OCI-LY7 (cell line): ENCODE measurements at regions not wholly inside any gene's neighbourhood (a gene's known extent, or its start where the extent isn't known, plus 50 kb on each side); places are given as distances from the start of the nearest gene placed in this dataset.

Experiments
- EZH2phosphoT487 ChIP-seq: fragments of 200-600 bp; sonication (generic); IDR thresholded peaks from 2 replicates; pipeline ENCODE4 v1.6.1; 2018; ENCODE audit warnings: low read depth, borderline replicate concordance, mild to moderate bottlenecking, mixed run types, antibody characterized with exemption, low read length, moderate library complexity, mixed read lengths
- TF ChIP-seq, protein P1 (sequence below): fragments of 200-600 bp; sonication (generic); conservative IDR thresholded peaks from 2 replicates; pipeline ENCODE4 v1.5.1; 2014; ENCODE audit warnings: mild to moderate bottlenecking, antibody characterized with exemption, low read length, moderate library complexity, mixed read lengths

DNA sequence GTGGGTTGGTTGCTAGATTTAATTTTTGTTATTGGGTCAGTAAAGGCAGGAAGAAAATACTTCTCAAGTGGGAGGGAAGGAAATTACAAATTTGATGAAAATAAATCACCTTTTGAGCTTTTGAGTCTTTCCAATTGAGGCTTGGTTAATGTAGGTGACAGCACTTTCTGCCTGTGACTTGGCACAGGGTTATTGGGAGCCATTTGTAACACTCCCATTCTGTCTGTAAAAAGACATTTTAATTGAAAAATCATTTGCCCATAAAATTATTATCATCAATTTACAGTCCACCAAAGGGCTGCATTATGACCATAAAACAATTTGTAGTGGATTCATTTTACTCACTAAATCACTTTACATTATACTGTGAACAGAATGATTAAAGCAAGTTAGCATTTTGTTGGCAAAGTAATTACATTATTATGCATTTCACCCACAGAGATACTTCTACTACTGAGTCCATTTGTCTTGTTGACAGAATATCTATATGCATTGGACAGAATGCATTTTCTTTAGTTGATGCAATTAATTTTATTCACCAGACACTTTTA is 974.6 kb downstream of the UQCRFS1 start:
- TF ChIP-seq, protein P1, sequence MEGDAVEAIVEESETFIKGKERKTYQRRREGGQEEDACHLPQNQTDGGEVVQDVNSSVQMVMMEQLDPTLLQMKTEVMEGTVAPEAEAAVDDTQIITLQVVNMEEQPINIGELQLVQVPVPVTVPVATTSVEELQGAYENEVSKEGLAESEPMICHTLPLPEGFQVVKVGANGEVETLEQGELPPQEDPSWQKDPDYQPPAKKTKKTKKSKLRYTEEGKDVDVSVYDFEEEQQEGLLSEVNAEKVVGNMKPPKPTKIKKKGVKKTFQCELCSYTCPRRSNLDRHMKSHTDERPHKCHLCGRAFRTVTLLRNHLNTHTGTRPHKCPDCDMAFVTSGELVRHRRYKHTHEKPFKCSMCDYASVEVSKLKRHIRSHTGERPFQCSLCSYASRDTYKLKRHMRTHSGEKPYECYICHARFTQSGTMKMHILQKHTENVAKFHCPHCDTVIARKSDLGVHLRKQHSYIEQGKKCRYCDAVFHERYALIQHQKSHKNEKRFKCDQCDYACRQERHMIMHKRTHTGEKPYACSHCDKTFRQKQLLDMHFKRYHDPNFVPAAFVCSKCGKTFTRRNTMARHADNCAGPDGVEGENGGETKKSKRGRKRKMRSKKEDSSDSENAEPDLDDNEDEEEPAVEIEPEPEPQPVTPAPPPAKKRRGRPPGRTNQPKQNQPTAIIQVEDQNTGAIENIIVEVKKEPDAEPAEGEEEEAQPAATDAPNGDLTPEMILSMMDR, result no peak
- no peak for TF ChIP-seq EZH2phosphoT487
